ENCODE measurements at regions not wholly inside any gene's neighbourhood (a gene's known extent, or its start where the extent isn't known, plus 50 kb on each side); places are given as distances from the start of the nearest gene placed in this dataset.
"Not testable (repeated sequence)": the region's sequence is repeated elsewhere in the genome, so short reads cannot be mapped to it uniquely, and the experiment has no call there.

GRCh38 chr6:8299034-8299433 is 136.3 kb downstream of the SLC35B3 start:
- H3K36me3 ChIP-seq: no peaks in the 10 kb centered on the region
- no peaks in the 10 kb centered on the region for H3K9me3 ChIP-seq
- H3K27me3 ChIP-seq: no peaks in the 10 kb centered on the region
- DNase-seq (ENCODE audit: low spot score in 2 of 2): no peak
- no peaks in the 10 kb centered on the region for H3K4me1 ChIP-seq
- H3K27ac ChIP-seq: no peak overlapping the region
- 77% methylated on average over 4 of the region's 4 CpGs for WGBS
- TF ChIP-seq, protein P1, sequence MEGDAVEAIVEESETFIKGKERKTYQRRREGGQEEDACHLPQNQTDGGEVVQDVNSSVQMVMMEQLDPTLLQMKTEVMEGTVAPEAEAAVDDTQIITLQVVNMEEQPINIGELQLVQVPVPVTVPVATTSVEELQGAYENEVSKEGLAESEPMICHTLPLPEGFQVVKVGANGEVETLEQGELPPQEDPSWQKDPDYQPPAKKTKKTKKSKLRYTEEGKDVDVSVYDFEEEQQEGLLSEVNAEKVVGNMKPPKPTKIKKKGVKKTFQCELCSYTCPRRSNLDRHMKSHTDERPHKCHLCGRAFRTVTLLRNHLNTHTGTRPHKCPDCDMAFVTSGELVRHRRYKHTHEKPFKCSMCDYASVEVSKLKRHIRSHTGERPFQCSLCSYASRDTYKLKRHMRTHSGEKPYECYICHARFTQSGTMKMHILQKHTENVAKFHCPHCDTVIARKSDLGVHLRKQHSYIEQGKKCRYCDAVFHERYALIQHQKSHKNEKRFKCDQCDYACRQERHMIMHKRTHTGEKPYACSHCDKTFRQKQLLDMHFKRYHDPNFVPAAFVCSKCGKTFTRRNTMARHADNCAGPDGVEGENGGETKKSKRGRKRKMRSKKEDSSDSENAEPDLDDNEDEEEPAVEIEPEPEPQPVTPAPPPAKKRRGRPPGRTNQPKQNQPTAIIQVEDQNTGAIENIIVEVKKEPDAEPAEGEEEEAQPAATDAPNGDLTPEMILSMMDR (IDR thresholded peaks at IDR 0.05): no peak
- TF ChIP-seq EP300 (IDR thresholded peaks at IDR 0.05): no peak
- no peak for TF ChIP-seq POLR2A (IDR thresholded peaks at IDR 0.05)
- no peak for TF ChIP-seq POLR2AphosphoS5 (IDR thresholded peaks at IDR 0.05)
- no peak overlapping the region for H3K4me3 ChIP-seq

DNA sequence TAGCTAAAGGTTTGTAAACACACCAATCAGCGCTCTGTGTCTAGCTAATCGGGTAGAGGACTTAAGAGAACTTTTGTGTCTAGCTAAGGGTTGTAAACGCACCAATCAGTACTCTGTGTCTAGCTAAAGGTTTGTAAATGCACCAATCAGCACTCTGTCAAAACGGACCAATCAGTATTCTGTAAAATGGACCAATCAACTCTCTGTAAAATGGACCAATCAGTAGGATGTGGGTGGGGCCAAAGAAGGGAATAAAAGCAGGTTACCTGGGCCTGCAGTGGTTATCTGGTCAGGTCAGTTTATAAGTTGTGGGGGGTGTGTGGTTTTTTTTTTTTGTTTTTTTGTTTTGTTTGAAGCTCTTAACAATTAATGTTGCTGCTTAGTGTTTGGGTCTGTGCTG is 152.4 kb downstream of the SLC35B3 start:
- not testable (repeated sequence) for H3K4me3 ChIP-seq; DNase-seq (ENCODE audit: low spot score in 2 of 2); H3K27me3 ChIP-seq; H3K27ac ChIP-seq; H3K36me3 ChIP-seq; H3K9me3 ChIP-seq; H3K4me1 ChIP-seq
- WGBS: 94% methylated on average over 4 of the region's 4 CpGs

GRCh38 chr6:8282380-8282779 is 153.0 kb downstream of the SLC35B3 start:
- H3K9me3 ChIP-seq: no peaks in the 10 kb centered on the region
- no peaks in the 10 kb centered on the region for H3K4me1 ChIP-seq
- H3K36me3 ChIP-seq: no peaks in the 10 kb centered on the region
- H3K27ac ChIP-seq: no peak overlapping the region
- H3K27me3 ChIP-seq: peaks cover 7% of the 10 kb centered on the region
- TF ChIP-seq EP300 (IDR thresholded peaks at IDR 0.05) (no peak), POLR2A (IDR thresholded peaks at IDR 0.05) (no peak), POLR2AphosphoS5 (IDR thresholded peaks at IDR 0.05) (no peak)
- TF ChIP-seq, protein P1 (IDR thresholded peaks at IDR 0.05): no peak
- WGBS: 95% methylated on average over 38 of the region's 39 CpGs
- H3K4me3 ChIP-seq: no peak overlapping the region
- no peak for DNase-seq (ENCODE audit: low spot score in 2 of 2)

DNA sequence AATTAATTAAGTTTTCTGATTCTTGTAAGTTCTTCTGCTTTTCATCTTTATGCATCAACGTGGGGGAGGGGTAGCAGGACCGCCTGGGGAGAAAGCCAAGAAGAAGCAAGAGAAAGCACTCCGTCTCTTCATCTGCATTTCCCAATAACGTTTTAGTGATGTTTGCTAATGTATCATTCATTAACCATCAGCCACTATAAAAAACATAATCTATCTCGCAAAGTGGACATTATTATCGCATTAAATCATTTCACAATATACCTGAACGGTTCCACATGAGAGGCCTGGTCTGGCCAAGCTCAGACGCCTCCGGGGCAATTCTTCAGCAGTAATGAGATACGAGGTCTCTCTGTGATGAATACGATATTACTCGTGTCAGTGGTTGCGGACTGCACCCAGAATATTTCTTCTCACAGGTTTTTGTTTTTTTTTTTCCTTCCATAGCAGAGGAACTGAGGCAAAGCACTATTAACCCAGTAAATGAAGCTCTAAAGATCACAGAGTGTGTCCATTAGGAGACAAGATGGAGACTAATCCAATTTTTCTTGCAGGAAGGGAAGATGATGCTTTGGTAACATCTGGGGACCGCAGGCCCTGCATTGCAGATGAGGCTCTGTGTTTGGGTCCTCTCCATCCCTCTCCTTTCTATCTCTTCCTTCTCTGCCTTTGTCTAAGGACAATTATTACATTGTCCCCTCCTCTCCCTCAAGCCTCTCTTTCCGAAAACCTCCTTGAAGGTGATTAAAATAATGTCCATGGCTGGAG is 156.1 kb downstream of the SLC35B3 start:
- H3K4me1 ChIP-seq: no peaks in the 10 kb centered on the region
- WGBS: 59% methylated on average over 15 of the region's 15 CpGs
- no peak overlapping the region for H3K4me3 ChIP-seq
- H3K36me3 ChIP-seq: no peaks in the 10 kb centered on the region
- no peaks in the 10 kb centered on the region for H3K9me3 ChIP-seq
- H3K27me3 ChIP-seq: peaks cover 7% of the 10 kb centered on the region
- no peak for DNase-seq (ENCODE audit: low spot score in 2 of 2)
- TF ChIP-seq POLR2AphosphoS5 (IDR thresholded peaks at IDR 0.05) (no peak), POLR2A (IDR thresholded peaks at IDR 0.05) (no peak), EP300 (IDR thresholded peaks at IDR 0.05) (no peak)
- TF ChIP-seq, protein P1 (IDR thresholded peaks at IDR 0.05): no peak
- no peak overlapping the region for H3K27ac ChIP-seq

GRCh38 chr6:8278562-8278961 is 156.8 kb downstream of the SLC35B3 start:
- Histone ChIP-seq H3K36me3 (no peaks in the 10 kb centered on the region), H3K9me3 (no peaks in the 10 kb centered on the region), H3K27ac (no peak overlapping the region), H3K27me3 (peaks cover 7% of the 10 kb centered on the region), H3K4me1 (no peaks in the 10 kb centered on the region), H3K4me3 (no peak overlapping the region)
- WGBS: 86% methylated on average over 8 of the region's 8 CpGs
- no peak for DNase-seq (ENCODE audit: low spot score in 2 of 2)
- TF ChIP-seq POLR2AphosphoS5 (IDR thresholded peaks at IDR 0.05): no peak
- TF ChIP-seq, protein P1 (IDR thresholded peaks at IDR 0.05): no peak
- TF ChIP-seq POLR2A (IDR thresholded peaks at IDR 0.05): no peak
- no peak for TF ChIP-seq EP300 (IDR thresholded peaks at IDR 0.05)

GRCh38 chr6:8277769-8278168 is 157.6 kb downstream of the SLC35B3 start:
- DNase-seq (ENCODE audit: low spot score in 2 of 2): no peak
- 33% methylated on average over 7 of the region's 7 CpGs for WGBS

More at GRCh38 chr6:8277769-8278168, 157.6 kb downstream of the SLC35B3 start:
- Histone ChIP-seq H3K4me1 (no peaks in the 10 kb centered on the region), H3K36me3 (no peaks in the 10 kb centered on the region), H3K9me3 (no peaks in the 10 kb centered on the region), H3K27ac (no peak overlapping the region), H3K27me3 (peaks cover 7% of the 10 kb centered on the region), H3K4me3 (no peak overlapping the region)
- TF ChIP-seq EP300 (IDR thresholded peaks at IDR 0.05): no peak
- no peak for TF ChIP-seq POLR2AphosphoS5 (IDR thresholded peaks at IDR 0.05)
- TF ChIP-seq POLR2A (IDR thresholded peaks at IDR 0.05): no peak
- TF ChIP-seq, protein P1 (IDR thresholded peaks at IDR 0.05): no peak
